ENCODE measurements at regions not wholly inside any gene's neighbourhood (a gene's known extent, or its start where the extent isn't known, plus 50 kb on each side); places are given as distances from the start of the nearest gene placed in this dataset.

DNA sequence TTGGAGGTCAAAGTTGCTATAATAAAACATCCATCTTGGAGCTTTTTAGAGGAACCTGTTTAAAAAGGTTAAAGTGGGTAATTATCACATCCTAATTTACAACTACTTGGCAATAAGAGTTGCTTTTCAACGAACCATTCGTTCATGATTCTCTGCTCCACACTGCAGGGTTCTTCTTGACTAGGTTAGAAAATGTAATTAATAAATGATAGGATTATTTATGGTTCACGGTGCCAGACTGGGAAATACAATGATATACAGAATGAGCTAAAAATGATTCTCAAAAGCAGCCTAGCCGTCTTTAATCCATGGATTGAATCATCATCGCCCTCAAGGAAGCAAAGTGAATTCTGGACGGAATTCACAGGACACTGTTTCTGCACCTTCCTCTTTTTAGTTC, 291.2 kb downstream of the TEX29 start:
- Histone ChIP-seq H3K4me2 (ENCODE audit: low read length) (no peak overlapping the region), H3K36me3 (ENCODE audit: control insufficient read depth, low read length) (no peaks in the 10 kb centered on the region), H3K27ac (ENCODE audit: low read depth, low read length) (no peak overlapping the region), H3K9me3 (ENCODE audit: control insufficient read depth, insufficient read depth, low read length) (no peaks in the 10 kb centered on the region), H3K9me2 (replicated peaks; ENCODE audit: control insufficient read depth, low read length) (no peaks in the 10 kb centered on the region), H3K4me1 (ENCODE audit: control insufficient read depth, low read length) (no peaks in the 10 kb centered on the region), H3K79me2 (ENCODE audit: control insufficient read depth, low read length) (no peaks in the 10 kb centered on the region), H3K4me3 (ENCODE audit: low read length) (no peak overlapping the region), H4K20me1 (ENCODE audit: control insufficient read depth, insufficient read depth, low read depth, low read length) (no peaks in the 10 kb centered on the region), H3F3A (ENCODE audit: control insufficient read depth, insufficient read depth) (no peaks in the 10 kb centered on the region), H3K27me3 (ENCODE audit: control insufficient read depth, low read length) (no peaks in the 10 kb centered on the region)
- TF ChIP-seq, protein P1, sequence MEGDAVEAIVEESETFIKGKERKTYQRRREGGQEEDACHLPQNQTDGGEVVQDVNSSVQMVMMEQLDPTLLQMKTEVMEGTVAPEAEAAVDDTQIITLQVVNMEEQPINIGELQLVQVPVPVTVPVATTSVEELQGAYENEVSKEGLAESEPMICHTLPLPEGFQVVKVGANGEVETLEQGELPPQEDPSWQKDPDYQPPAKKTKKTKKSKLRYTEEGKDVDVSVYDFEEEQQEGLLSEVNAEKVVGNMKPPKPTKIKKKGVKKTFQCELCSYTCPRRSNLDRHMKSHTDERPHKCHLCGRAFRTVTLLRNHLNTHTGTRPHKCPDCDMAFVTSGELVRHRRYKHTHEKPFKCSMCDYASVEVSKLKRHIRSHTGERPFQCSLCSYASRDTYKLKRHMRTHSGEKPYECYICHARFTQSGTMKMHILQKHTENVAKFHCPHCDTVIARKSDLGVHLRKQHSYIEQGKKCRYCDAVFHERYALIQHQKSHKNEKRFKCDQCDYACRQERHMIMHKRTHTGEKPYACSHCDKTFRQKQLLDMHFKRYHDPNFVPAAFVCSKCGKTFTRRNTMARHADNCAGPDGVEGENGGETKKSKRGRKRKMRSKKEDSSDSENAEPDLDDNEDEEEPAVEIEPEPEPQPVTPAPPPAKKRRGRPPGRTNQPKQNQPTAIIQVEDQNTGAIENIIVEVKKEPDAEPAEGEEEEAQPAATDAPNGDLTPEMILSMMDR (IDR thresholded peaks at IDR 0.05; ENCODE audit: low read depth, low read length, poor library complexity, severe bottlenecking), result no peak
- no peak for TF ChIP-seq EZH2phosphoT487 (IDR thresholded peaks at IDR 0.05; ENCODE audit: borderline replicate concordance, low read length)

DNA sequence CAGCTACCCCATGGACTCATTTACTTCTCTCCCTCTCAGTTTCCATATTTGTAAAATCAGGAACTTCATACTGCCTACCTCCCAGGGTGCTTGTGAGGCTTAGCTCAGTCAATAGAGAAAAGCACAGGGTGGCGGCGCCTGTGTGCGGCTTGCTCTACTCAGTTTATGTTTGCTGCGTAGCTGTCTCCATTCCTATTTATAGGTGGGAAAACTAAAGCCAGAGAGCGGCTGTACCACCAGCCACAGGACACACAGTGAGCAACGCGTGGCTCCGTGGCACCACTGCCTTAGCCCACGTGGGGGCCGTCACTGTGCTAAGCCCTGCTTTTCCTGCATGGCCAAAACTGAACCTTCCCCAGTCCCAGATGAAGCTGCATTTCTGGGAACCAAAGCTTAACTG, 292.4 kb downstream of the TEX29 start:
- H3K4me2 ChIP-seq (ENCODE audit: low read length), result no peak overlapping the region
- H3K27me3 ChIP-seq (ENCODE audit: control insufficient read depth, low read length), result no peaks in the 10 kb centered on the region
- H3K9me3 ChIP-seq (ENCODE audit: control insufficient read depth, insufficient read depth, low read length), result no peaks in the 10 kb centered on the region
- no peak for TF ChIP-seq EZH2phosphoT487 (IDR thresholded peaks at IDR 0.05; ENCODE audit: borderline replicate concordance, low read length)
- TF ChIP-seq, protein P1 (IDR thresholded peaks at IDR 0.05; ENCODE audit: low read depth, low read length, poor library complexity, severe bottlenecking), result no peak
- no peak overlapping the region for H3K27ac ChIP-seq (ENCODE audit: low read depth, low read length)
- H3K36me3 ChIP-seq (ENCODE audit: control insufficient read depth, low read length), result no peaks in the 10 kb centered on the region
- H4K20me1 ChIP-seq (ENCODE audit: control insufficient read depth, insufficient read depth, low read depth, low read length), result no peaks in the 10 kb centered on the region
- no peaks in the 10 kb centered on the region for H3K9me2 ChIP-seq (replicated peaks; ENCODE audit: control insufficient read depth, low read length)
- no peaks in the 10 kb centered on the region for H3K79me2 ChIP-seq (ENCODE audit: control insufficient read depth, low read length)
- no peaks in the 10 kb centered on the region for H3F3A ChIP-seq (ENCODE audit: control insufficient read depth, insufficient read depth)
- H3K4me3 ChIP-seq (ENCODE audit: low read length), result no peak overlapping the region
- no peaks in the 10 kb centered on the region for H3K4me1 ChIP-seq (ENCODE audit: control insufficient read depth, low read length)

DNA sequence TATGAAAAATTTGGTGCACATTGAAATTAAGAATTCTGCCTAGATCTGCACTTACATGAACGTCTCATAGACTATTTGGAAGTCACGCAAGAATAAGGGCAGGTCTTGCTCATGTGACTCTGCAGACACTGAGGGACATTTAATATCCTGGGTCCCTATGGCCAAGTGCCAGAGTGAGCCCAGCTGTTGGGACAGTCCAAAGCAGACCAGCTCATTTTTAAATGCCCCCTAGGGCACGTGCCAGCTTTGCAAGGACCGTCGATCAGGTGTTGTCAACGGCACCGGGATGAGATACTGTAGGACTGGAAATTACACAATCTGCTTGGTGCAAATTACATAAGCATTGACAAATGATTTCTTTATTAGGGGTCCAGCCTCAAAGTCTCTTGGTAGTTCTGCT, 293.6 kb downstream of the TEX29 start:
- no peak overlapping the region for H3K4me2 ChIP-seq (ENCODE audit: low read length)

More for the DNA sequence above, 293.6 kb downstream of the TEX29 start:
- Histone ChIP-seq H3K4me1 (ENCODE audit: control insufficient read depth, low read length) (no peaks in the 10 kb centered on the region), H3K79me2 (ENCODE audit: control insufficient read depth, low read length) (no peaks in the 10 kb centered on the region), H3K27ac (ENCODE audit: low read depth, low read length) (no peak overlapping the region), H3K36me3 (ENCODE audit: control insufficient read depth, low read length) (no peaks in the 10 kb centered on the region), H3K27me3 (ENCODE audit: control insufficient read depth, low read length) (no peaks in the 10 kb centered on the region), H3K9me2 (replicated peaks; ENCODE audit: control insufficient read depth, low read length) (no peaks in the 10 kb centered on the region), H4K20me1 (ENCODE audit: control insufficient read depth, insufficient read depth, low read depth, low read length) (no peaks in the 10 kb centered on the region), H3K4me3 (ENCODE audit: low read length) (no peak overlapping the region), H3F3A (ENCODE audit: control insufficient read depth, insufficient read depth) (no peaks in the 10 kb centered on the region), H3K9me3 (ENCODE audit: control insufficient read depth, insufficient read depth, low read length) (no peaks in the 10 kb centered on the region)
- TF ChIP-seq EZH2phosphoT487 (IDR thresholded peaks at IDR 0.05; ENCODE audit: borderline replicate concordance, low read length), result no peak
- TF ChIP-seq, protein P1 (IDR thresholded peaks at IDR 0.05; ENCODE audit: low read depth, low read length, poor library complexity, severe bottlenecking), result no peak

Measured in DOHH2 (cell line).